Endodermal cell (in vitro differentiated cells): ENCODE measurements at regions not wholly inside any gene's neighbourhood (a gene's known extent, or its start where the extent isn't known, plus 50 kb on each side); places are given as distances from the start of the nearest gene placed in this dataset.
"Not testable (repeated sequence)": the region's sequence is repeated elsewhere in the genome, so short reads cannot be mapped to it uniquely, and the experiment has no call there.

ENCODE experiments used
- DNase-seq: peaks from one replicate; pipeline ENCODE4 v3.0.0-alpha.2; 2017
- H3K27ac ChIP-seq: 2 replicates; pipeline ENCODE4 v1.5.1; 2013; ENCODE audit warnings: mild to moderate bottlenecking, low read depth, low read length, moderate library complexity
- H3K27me3 ChIP-seq: 2 replicates; pipeline ENCODE4 v1.6.1; 2013; ENCODE audit warnings: mild to moderate bottlenecking, low read length, moderate library complexity; ENCODE audit not compliant: insufficient read depth, control insufficient read depth, poor library complexity, severe bottlenecking
- H3K36me3 ChIP-seq: 2 replicates; pipeline ENCODE4 v1.7.0; 2013; ENCODE audit warnings: mild to moderate bottlenecking, low read length, moderate library complexity; ENCODE audit not compliant: control insufficient read depth, insufficient read depth
- H3K4me1 ChIP-seq: one replicate; pipeline ENCODE4 v1.7.0; 2013; ENCODE audit warnings: low read length; ENCODE audit not compliant: control insufficient read depth, insufficient read depth
- H3K4me3 ChIP-seq: 2 replicates; pipeline ENCODE4 v1.5.1; 2013; ENCODE audit warnings: mild to moderate bottlenecking, low read length, moderate library complexity
- H3K9ac ChIP-seq: 2 replicates; pipeline ENCODE4 v1.6.1; 2013; ENCODE audit warnings: mild to moderate bottlenecking, low read length, moderate library complexity; ENCODE audit not compliant: poor library complexity, severe bottlenecking; ENCODE audit errors: extremely low read depth
- H3K9me3 ChIP-seq: 2 replicates; pipeline ENCODE4 v1.6.1; 2013; ENCODE audit warnings: mild to moderate bottlenecking, low read length, moderate library complexity; ENCODE audit not compliant: control insufficient read depth
- H3K27ac Mint-ChIP-seq: 2 replicates; pipeline ENCODE4 v1.8.0; 2020; ENCODE audit warnings: mixed read lengths
- H3K27me3 Mint-ChIP-seq: 2 replicates; pipeline ENCODE4 v1.8.0; 2021; ENCODE audit warnings: mild to moderate bottlenecking, mixed read lengths; ENCODE audit not compliant: insufficient read depth
- H3K36me3 Mint-ChIP-seq: 2 replicates; pipeline ENCODE4 v1.8.0; 2020; ENCODE audit warnings: low read depth, mixed read lengths
- H3K4me1 Mint-ChIP-seq: 2 replicates; pipeline ENCODE4 v1.8.0; 2020; ENCODE audit warnings: mixed read lengths
- H3K4me3 Mint-ChIP-seq: 2 replicates; pipeline ENCODE4 v1.8.0; 2020; ENCODE audit warnings: mild to moderate bottlenecking, moderate library complexity, mixed read lengths
- H3K9me3 Mint-ChIP-seq: 2 replicates; pipeline ENCODE4 v1.8.0; 2020; ENCODE audit warnings: mild to moderate bottlenecking, mixed read lengths
- WGBS, 2 experiments: methylation state at CpG; one replicate each; pipeline versions ENCODE4 v1.1.5 to v1.1.7; 2013; ENCODE audit warnings: missing lambda C conversion rate in 2 of 2, mixed read lengths in 1 of 2; ENCODE audit not compliant: insufficient coverage in 1 of 2, insufficient read length in 1 of 2; 5-methylcytosine and 5-hydroxymethylcytosine counted together
- TF ChIP-seq, protein P1 (sequence below): fragments of 200-600 bp; sonication (generic); conservative IDR thresholded peaks from 2 replicates; pipeline ENCODE4 v1.5.0; 2021; ENCODE audit warnings: antibody characterized with exemption, mild to moderate bottlenecking

DNA sequence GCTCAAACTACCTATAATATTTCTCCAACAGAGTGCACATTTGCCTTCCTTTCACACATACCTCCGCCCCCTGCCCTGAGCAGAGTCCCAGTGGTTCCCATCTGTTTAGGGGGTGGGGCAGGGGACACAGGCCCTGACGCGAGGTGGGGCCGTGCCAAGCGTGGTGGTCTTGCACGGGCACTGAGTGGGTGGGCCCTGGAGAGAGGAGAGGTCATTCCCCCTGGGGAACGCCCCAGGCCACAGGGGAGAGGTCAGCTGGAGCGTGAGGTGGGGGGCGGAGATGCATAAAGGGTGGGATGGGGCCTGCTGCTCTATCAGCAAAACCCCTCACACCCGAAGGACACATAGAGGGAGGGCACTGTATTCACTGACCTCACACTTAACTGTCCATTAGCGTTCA lies 441.9 kb downstream of the TMEM121 start:
- Mint-ChIP-seq H3K36me3 (peaks cover 2% of the 10 kb centered on the region), H3K9me3 (peaks cover 96% of the 10 kb centered on the region), H3K4me3 (no peak overlapping the region), H3K4me1 (no peaks in the 10 kb centered on the region), H3K27ac (no peak overlapping the region), H3K27me3 (no peaks in the 10 kb centered on the region)
- H3K27ac ChIP-seq: no peak overlapping the region
- WGBS, 2 experiments: 66 to 100% methylated on average over 1 to 11 of the region's 11 CpGs
- H3K4me1 ChIP-seq: no peaks in the 10 kb centered on the region
- H3K27me3 ChIP-seq: no peaks in the 10 kb centered on the region
- peaks cover 39% of the 10 kb centered on the region for H3K9me3 ChIP-seq
- TF ChIP-seq, protein P1, sequence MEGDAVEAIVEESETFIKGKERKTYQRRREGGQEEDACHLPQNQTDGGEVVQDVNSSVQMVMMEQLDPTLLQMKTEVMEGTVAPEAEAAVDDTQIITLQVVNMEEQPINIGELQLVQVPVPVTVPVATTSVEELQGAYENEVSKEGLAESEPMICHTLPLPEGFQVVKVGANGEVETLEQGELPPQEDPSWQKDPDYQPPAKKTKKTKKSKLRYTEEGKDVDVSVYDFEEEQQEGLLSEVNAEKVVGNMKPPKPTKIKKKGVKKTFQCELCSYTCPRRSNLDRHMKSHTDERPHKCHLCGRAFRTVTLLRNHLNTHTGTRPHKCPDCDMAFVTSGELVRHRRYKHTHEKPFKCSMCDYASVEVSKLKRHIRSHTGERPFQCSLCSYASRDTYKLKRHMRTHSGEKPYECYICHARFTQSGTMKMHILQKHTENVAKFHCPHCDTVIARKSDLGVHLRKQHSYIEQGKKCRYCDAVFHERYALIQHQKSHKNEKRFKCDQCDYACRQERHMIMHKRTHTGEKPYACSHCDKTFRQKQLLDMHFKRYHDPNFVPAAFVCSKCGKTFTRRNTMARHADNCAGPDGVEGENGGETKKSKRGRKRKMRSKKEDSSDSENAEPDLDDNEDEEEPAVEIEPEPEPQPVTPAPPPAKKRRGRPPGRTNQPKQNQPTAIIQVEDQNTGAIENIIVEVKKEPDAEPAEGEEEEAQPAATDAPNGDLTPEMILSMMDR: no peak
- DNase-seq: no peak
- H3K36me3 ChIP-seq: no peaks in the 10 kb centered on the region
- H3K4me3 ChIP-seq: no peak overlapping the region
- H3K9ac ChIP-seq: no peak overlapping the region

DNA sequence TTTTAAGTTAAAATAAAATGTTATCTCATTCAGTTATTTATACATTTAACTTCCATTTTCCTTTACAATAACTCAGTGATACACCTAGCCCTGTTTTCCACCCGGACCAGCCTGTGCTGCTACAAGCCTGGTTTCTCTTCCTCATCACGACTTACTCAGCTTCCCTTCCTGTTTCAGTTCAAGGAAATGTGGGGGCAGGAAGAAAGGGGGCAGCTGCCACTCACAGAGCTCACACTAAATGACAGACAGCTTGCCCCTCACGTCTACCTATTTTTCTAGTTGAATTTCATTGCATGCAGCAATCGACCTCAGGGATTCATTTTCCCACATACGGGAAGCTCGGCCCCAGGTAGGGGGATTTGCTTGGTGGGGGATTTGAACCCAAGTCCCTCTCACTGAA lies 442.6 kb downstream of the TMEM121 start:
- WGBS, 2 experiments: 0 to 39% methylated on average over 1 to 3 of the region's 6 CpGs
- H3K4me3 Mint-ChIP-seq, H3K36me3 Mint-ChIP-seq, H3K27me3 ChIP-seq, H3K4me1 Mint-ChIP-seq, DNase-seq, H3K9ac ChIP-seq, H3K27ac Mint-ChIP-seq, H3K27ac ChIP-seq, H3K4me3 ChIP-seq, H3K27me3 Mint-ChIP-seq, H3K4me1 ChIP-seq, H3K36me3 ChIP-seq: not testable (repeated sequence)
- peaks cover 46% of the 10 kb centered on the region for H3K9me3 ChIP-seq
- H3K9me3 Mint-ChIP-seq: peaks cover 96% of the 10 kb centered on the region

DNA sequence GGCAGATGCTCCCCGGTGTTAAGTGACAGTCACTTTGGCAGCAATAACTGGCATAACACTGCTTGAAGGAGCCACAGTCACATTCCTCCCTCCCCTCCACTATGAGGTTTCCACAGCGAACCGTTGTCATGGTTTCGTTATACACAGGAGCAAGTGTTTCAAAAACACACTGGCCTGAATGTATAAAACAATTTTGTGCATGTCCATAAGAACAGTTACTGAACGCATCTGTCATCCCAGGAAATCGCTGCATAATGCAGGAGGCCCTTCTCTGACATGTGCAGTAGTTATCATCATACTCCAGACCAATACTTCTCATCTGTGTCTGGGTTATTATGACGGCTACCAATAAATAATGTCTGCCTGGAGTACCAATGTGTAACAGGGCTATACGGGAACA lies 444.4 kb downstream of the TMEM121 start:
- WGBS, 2 experiments: 78 to 90% methylated on average over 4 to 8 of the region's 8 CpGs
- not testable (repeated sequence) for H3K4me3 ChIP-seq, H3K27me3 Mint-ChIP-seq, H3K9ac ChIP-seq, H3K36me3 ChIP-seq, H3K27ac Mint-ChIP-seq, H3K27ac ChIP-seq, H3K4me3 Mint-ChIP-seq, H3K27me3 ChIP-seq, H3K4me1 ChIP-seq, H3K36me3 Mint-ChIP-seq, H3K4me1 Mint-ChIP-seq, DNase-seq
- peaks cover 61% of the 10 kb centered on the region for H3K9me3 ChIP-seq
- peaks cover 95% of the 10 kb centered on the region for H3K9me3 Mint-ChIP-seq

DNA sequence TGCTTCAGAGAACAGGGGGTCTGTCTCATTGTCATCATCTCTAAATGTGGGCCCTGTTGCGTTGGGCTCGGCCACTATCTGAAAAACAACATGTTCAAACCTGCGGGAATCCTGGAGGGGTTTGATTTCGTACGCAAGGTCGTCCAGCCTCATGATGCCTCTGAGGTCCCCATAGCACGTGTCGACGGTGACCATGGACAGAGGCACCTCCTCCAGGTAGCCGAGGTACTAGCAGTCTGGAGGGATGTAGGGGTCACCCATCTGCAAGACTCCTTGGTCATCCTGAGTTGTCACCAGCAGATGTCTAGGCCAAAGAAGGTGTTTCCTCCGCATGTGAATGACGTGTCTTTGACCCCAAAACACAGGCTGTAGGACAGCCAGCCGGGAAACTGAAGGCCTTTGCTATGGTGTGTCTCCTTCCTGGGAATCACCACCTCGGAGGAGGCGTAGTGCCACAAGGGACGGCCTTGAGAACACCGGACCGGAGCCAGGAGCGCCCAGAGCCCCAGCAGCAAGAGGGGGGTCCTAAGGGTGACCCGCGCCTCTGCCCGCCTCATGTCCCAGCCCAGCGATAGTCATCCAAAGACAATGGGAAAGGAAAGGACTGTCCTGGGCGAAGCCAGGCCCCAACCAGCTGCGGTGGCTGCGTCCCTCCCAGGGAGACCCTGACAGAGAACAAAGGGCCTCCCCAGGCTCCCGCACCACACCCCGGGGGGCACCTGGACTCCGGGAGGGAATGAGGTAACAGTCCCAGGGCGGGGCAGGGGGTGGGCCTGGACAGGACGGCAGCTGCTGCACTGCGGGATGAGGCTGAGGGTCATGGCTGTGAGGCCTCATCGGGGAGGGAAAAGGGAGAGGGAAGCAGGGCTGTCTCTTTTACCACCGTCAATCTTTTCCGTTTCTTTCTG lies 445.5 kb downstream of the TMEM121 start:
- H3K27ac ChIP-seq: no peak overlapping the region
- no peaks in the 10 kb centered on the region for H3K4me1 Mint-ChIP-seq
- H3K36me3 ChIP-seq: no peaks in the 10 kb centered on the region
- H3K9me3 ChIP-seq: peaks cover 65% of the 10 kb centered on the region
- peaks cover 4% of the 10 kb centered on the region for H3K36me3 Mint-ChIP-seq
- TF ChIP-seq, protein P1: no peak
- no peak overlapping the region for H3K4me3 ChIP-seq
- H3K27me3 ChIP-seq: no peaks in the 10 kb centered on the region
- H3K4me3 Mint-ChIP-seq: no peak overlapping the region
- peaks cover 95% of the 10 kb centered on the region for H3K9me3 Mint-ChIP-seq
- WGBS, 2 experiments: 82 to 88% methylated on average over 16 to 35 of the region's 35 CpGs
- H3K27ac Mint-ChIP-seq: no peak overlapping the region
- no peak for DNase-seq
- H3K4me1 ChIP-seq: no peaks in the 10 kb centered on the region
- no peaks in the 10 kb centered on the region for H3K27me3 Mint-ChIP-seq
- H3K9ac ChIP-seq: no peak overlapping the region
